HepG2 (cell line): ENCODE measurements at regions not wholly inside any gene's neighbourhood (a gene's known extent, or its start where the extent isn't known, plus 50 kb on each side); places are given as distances from the start of the nearest gene placed in this dataset.
"Not testable (repeated sequence)": the region's sequence is repeated elsewhere in the genome, so short reads cannot be mapped to it uniquely, and the experiment has no call there.

Experiments
- ATAC-seq: fragments of 200-7000 bp; cut with Tn5 transposase; 3 replicates; pipeline ENCODE4 v1.9.1; 2020; ENCODE audit warnings: mild to moderate bottlenecking, moderate library complexity
- BruUV-seq: library from RNA; stranded (reverse); fragments of 400-500 nt; replicated peaks from 2 replicates; lab custom pipeline; 2021; lab: Mats Ljungman, UMichigan
- CTCF ChIA-PET: fragments of 300-600 bp; formaldehyde crosslinking; extraction: SDS; loops from one replicate; lab custom pipeline; 2021; ENCODE audit warnings: low total read pairs, inconsistent platforms, low intra/inter-chr PET ratio; lab: Yijun Ruan, JAX
- POLR2A ChIA-PET: fragments of 350-600 bp; sonication (Branson Sonifier 250); formaldehyde crosslinking; loops from one replicate; lab custom pipeline; 2020; ENCODE audit warnings: antibody characterized with exemption, inconsistent platforms; lab: Yijun Ruan, JAX
- DNase-seq: peaks from one replicate; pipeline ENCODE4 v3.0.0-alpha.2; 2015; ENCODE audit warnings: low spot score
- FAIRE-seq: peaks from 3 replicates; lab custom pipeline; 2011; peaks lifted over from hg19 to GRCh38; lab: Jason Lieb, UNC
- H2AFZ ChIP-seq: one replicate; pipeline ENCODE4 v1.6.1; 2011; ENCODE audit warnings: low read length, inconsistent platforms
- H3K27ac ChIP-seq: fragments of 300-600 bp; 3 replicates; pipeline ENCODE4 v1.8.0; 2011; ENCODE audit warnings: mixed run types, mild to moderate bottlenecking, mixed read lengths, low read length, inconsistent platforms; ENCODE audit not compliant: insufficient read depth; ENCODE audit errors: extremely low read length
- H3K27me3 ChIP-seq, 2 experiments: fragments of 200-600 bp in 1 of 2; 2 replicates in 1 of 2; 3 replicates in 1 of 2; pipeline versions ENCODE4 v1.6.0 to v1.8.0; 2011; ENCODE audit warnings: low read length in 2 of 2, mild to moderate bottlenecking in 2 of 2, moderate library complexity in 2 of 2, inconsistent platforms in 1 of 2; ENCODE audit not compliant: insufficient read depth in 2 of 2, control insufficient read depth in 1 of 2
- H3K36me3 ChIP-seq, 2 experiments: fragments of 200-600 bp in 1 of 2; replicated peaks in 1 of 2; 2 replicates in 1 of 2; 3 replicates in 1 of 2; pipeline versions ENCODE4 v1.5.1 to v1.8.0; 2011; ENCODE audit warnings: low read length in 2 of 2, inconsistent platforms in 1 of 2; ENCODE audit not compliant: insufficient read depth in 2 of 2, control insufficient read depth in 1 of 2
- H3K4me1 ChIP-seq: 2 replicates; pipeline ENCODE4 v1.5.1; 2012; ENCODE audit warnings: low read length, inconsistent platforms; ENCODE audit not compliant: insufficient read depth
- H3K4me2 ChIP-seq: 2 replicates; pipeline ENCODE4 v1.6.0; 2011; ENCODE audit warnings: low read depth, low read length, inconsistent platforms
- H3K4me3 ChIP-seq, 3 experiments: fragments of 200-600 bp in 1 of 3; sonication (generic), shearing (Covaris generic) in 1 of 3; replicated peaks in 1 of 3; 2 replicates each; pipeline ENCODE4 v1.5.1; 2011 to 2016; ENCODE audit warnings: low read length in 3 of 3, inconsistent platforms in 2 of 3, low read depth in 2 of 3, mild to moderate bottlenecking in 2 of 3, control low read depth in 1 of 3, mixed read lengths in 1 of 3; ENCODE audit not compliant: insufficient read depth in 1 of 3
- H3K79me2 ChIP-seq: one replicate; pipeline ENCODE4 v1.6.1; 2011; ENCODE audit warnings: low read length, inconsistent platforms; ENCODE audit not compliant: insufficient read depth
- H3K9ac ChIP-seq: 2 replicates; pipeline ENCODE4 v1.6.0; 2011; ENCODE audit warnings: mild to moderate bottlenecking, low read depth, low read length, inconsistent platforms; ENCODE audit not compliant: insufficient read depth
- H3K9me3 ChIP-seq: 2 replicates; pipeline ENCODE4 v1.5.1; 2012; ENCODE audit warnings: mild to moderate bottlenecking, low read length
- H4K20me1 ChIP-seq: 2 replicates; pipeline ENCODE4 v1.6.0; 2011; ENCODE audit warnings: inconsistent platforms, mild to moderate bottlenecking, low read length, moderate library complexity; ENCODE audit not compliant: insufficient read depth
- AHDC1 ChIP-seq: sonication (generic); formaldehyde crosslinking; IDR thresholded peaks from 2 replicates; pipeline ENCODE4 v1.5.1; 2020; ENCODE audit warnings: mild to moderate bottlenecking, missing genetic modification reagents, borderline replicate concordance
- EEA1 ChIP-seq: sonication (generic); formaldehyde crosslinking; IDR thresholded peaks from 2 replicates; pipeline ENCODE4 v1.5.1; 2020; ENCODE audit warnings: mild to moderate bottlenecking, missing genetic modification reagents, borderline replicate concordance
- XRCC5 ChIP-seq: fragments of 200-400 bp; formaldehyde crosslinking; optimal IDR thresholded peaks from 2 replicates; pipeline ENCODE3; 2017; ENCODE audit warnings: mild to moderate bottlenecking, low read length
- ZNF333 ChIP-seq: sonication (generic); formaldehyde crosslinking; IDR thresholded peaks from 2 replicates; pipeline ENCODE4 v1.4.0; 2020; ENCODE audit warnings: mild to moderate bottlenecking, missing genetic modification reagents, borderline replicate concordance
- ZNF546 ChIP-seq: sonication (generic); formaldehyde crosslinking; conservative IDR thresholded peaks from 2 replicates; pipeline ENCODE4 v1.8.1; 2023; ENCODE audit warnings: mild to moderate bottlenecking, missing genetic modification reagents
- ZNF891 ChIP-seq: sonication (generic); formaldehyde crosslinking; IDR thresholded peaks from 2 replicates; pipeline ENCODE4 v1.5.0; 2020; ENCODE audit warnings: mild to moderate bottlenecking, missing genetic modification reagents
- WGBS: methylation state at CpG from one replicate; pipeline ENCODE4 v1.1.6; 2017; ENCODE audit warnings: low lambda C conversion rate; 5-methylcytosine and 5-hydroxymethylcytosine counted together
- in situ Hi-C: cut with HindIII; loops from 2 replicates; pipeline ENCODE4 v1.10.0; 2017; ENCODE audit warnings: low pct_unique_long_range_greater_than_20kb; ENCODE audit not compliant: extremely low pct_ligation_motif_present
- intact Hi-C: fragments of 100-400 bp; cut with micrococcal nuclease; formaldehyde crosslinking; loops from one replicate; pipeline ENCODE4 v1.10.0; 2022; ENCODE audit not compliant: unreplicated experiment
- TF ChIP-seq, protein P1 (sequence below): sonication (generic); formaldehyde crosslinking; IDR thresholded peaks from 2 replicates; pipeline ENCODE4 v1.5.0; 2020; ENCODE audit warnings: missing genetic modification reagents

DNA sequence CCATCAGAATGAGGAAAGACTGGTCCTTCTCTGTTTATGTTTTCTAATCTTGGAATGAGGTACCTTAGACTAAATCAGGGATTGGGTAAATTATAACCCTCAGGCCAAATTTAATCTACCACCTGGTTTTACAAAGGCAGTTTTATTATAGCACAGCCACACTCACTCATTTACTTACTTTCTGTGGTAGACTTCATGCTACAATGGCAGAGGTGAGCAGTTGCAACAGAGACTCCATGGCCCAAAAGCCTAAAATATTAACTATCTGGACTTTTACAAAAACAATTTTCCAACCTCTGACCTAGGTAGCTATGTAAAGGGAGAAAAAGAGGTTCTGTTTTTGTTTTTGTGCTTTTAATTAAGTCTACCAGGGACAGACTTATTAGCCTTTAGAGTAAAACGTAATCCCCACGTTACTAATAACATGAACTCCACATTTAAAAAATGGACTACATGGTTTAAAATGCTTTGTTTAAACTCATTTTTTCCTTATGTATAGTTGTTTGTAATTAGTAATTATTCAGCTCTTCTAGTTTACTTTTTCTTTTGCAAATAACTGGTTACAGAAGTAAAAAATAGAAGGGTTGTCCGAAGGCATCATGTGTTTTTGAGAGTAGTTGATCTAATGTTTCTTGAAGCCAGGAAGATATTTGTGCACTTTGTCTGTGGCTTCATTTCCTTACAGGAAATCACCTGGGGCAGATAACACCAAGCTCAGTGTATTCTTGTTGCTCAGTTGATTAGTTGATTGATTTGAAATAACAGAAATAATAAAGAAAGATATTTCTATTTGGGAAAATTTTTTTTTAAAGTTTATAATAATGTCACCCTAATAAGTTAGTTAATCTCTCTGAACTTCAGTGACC, 57.6 kb upstream of the ATP2B1 start (continued):
- TF ChIP-seq XRCC5: no peak
- TF ChIP-seq AHDC1 (CRISPR knock-in tag): no peak
- no peak for TF ChIP-seq ZNF333 (CRISPR knock-in tag)
- no peak for TF ChIP-seq ZNF891
- TF ChIP-seq, protein P1, sequence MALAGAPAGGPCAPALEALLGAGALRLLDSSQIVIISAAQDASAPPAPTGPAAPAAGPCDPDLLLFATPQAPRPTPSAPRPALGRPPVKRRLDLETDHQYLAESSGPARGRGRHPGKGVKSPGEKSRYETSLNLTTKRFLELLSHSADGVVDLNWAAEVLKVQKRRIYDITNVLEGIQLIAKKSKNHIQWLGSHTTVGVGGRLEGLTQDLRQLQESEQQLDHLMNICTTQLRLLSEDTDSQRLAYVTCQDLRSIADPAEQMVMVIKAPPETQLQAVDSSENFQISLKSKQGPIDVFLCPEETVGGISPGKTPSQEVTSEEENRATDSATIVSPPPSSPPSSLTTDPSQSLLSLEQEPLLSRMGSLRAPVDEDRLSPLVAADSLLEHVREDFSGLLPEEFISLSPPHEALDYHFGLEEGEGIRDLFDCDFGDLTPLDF (CRISPR knock-in tag): no peak
- TF ChIP-seq ZNF546: no peak
- TF ChIP-seq EEA1 (CRISPR knock-in tag): no peak

GRCh38 chr12:89764164-89764563, 55.5 kb upstream of the ATP2B1 start:
- H3K4me3 ChIP-seq, H3K4me1 ChIP-seq, CTCF ChIA-PET, H3K27me3 ChIP-seq, H3K27ac ChIP-seq, H3K9ac ChIP-seq, ATAC-seq, in situ Hi-C loops, H3K79me2 ChIP-seq, DNase-seq, intact Hi-C loops, BruUV-seq, H4K20me1 ChIP-seq, H3K36me3 ChIP-seq, H3K9me3 ChIP-seq, H3K4me2 ChIP-seq, H2AFZ ChIP-seq, FAIRE-seq, POLR2A ChIA-PET: not testable (repeated sequence)
- WGBS: 63% methylated on average over 4 of the region's 4 CpGs
